Skeletal muscle satellite cell (primary cell): ENCODE measurements at regions not wholly inside any gene's neighbourhood (a gene's known extent, or its start where the extent isn't known, plus 50 kb on each side); places are given as distances from the start of the nearest gene placed in this dataset.

Source experiments
- H3K27me3 ChIP-seq: 2 replicates; pipeline ENCODE4 v1.7.0; 2013; ENCODE audit warnings: low read length; ENCODE audit not compliant: control insufficient read depth, insufficient read depth
- H3K36me3 ChIP-seq: 2 replicates; pipeline ENCODE4 v1.7.0; 2013; ENCODE audit warnings: mild to moderate bottlenecking, control low read depth, low read length; ENCODE audit not compliant: insufficient read depth
- H3K4me1 ChIP-seq: 2 replicates; pipeline ENCODE4 v1.7.0; 2013; ENCODE audit warnings: low read length; ENCODE audit not compliant: control insufficient read depth, insufficient read depth
- H3K4me2 ChIP-seq: 2 replicates; pipeline ENCODE4 v1.7.0; 2013; ENCODE audit warnings: mild to moderate bottlenecking, low read length
- H3K4me3 ChIP-seq: 2 replicates; pipeline ENCODE4 v1.7.0; 2013; ENCODE audit warnings: low read length
- H3K9ac ChIP-seq: 2 replicates; pipeline ENCODE4 v1.7.0; 2013; ENCODE audit warnings: mild to moderate bottlenecking, low read depth, low read length, moderate library complexity
- H3K9me3 ChIP-seq: replicated peaks from 2 replicates; pipeline ENCODE4 v1.7.0; 2013; ENCODE audit warnings: mild to moderate bottlenecking, control low read depth, low read length

GRCh38 chr1:228862542-228863505 lies 127.5 kb downstream of the RHOU start:
- Histone ChIP-seq H3K9ac (no peak overlapping the region), H3K4me1 (peaks cover 15% of the 10 kb centered on the region), H3K9me3 (no peaks in the 10 kb centered on the region), H3K4me2 (no peak overlapping the region), H3K4me3 (no peak overlapping the region), H3K27me3 (peaks cover 21% of the 10 kb centered on the region), H3K36me3 (no peaks in the 10 kb centered on the region)

DNA sequence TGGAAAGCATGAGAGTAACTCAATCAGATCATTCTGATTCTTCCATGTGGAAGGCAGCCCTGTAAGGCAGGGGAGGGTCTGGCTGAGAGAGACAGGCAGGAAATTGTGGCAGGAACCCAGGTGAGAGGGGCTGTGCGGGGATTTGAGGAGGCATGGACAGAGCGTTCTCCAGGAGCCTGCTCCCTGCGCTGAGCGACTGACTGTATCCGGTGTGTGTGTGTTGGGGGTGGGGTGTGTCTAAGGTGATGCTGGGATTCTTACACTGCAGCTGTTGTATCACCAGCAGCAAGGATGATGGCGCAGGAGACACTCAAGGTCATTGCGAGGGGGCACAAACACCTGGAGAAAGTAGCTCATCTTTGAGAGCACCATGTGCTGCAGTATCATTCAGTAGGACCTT lies 128.5 kb downstream of the RHOU start:
- Histone ChIP-seq H3K27me3 (peaks cover 29% of the 10 kb centered on the region), H3K4me1 (peaks cover 15% of the 10 kb centered on the region), H3K36me3 (no peaks in the 10 kb centered on the region), H3K9ac (no peak overlapping the region), H3K4me2 (no peak overlapping the region), H3K9me3 (no peaks in the 10 kb centered on the region), H3K4me3 (no peak overlapping the region)

GRCh38 chr1:228865627-228866330 lies 130.5 kb downstream of the RHOU start:
- Histone ChIP-seq H3K4me1 (peaks cover 10% of the 10 kb centered on the region), H3K9me3 (no peaks in the 10 kb centered on the region), H3K4me2 (no peak overlapping the region), H3K4me3 (no peak overlapping the region), H3K36me3 (no peaks in the 10 kb centered on the region), H3K27me3 (peaks cover 48% of the 10 kb centered on the region), H3K9ac (no peak overlapping the region)

DNA sequence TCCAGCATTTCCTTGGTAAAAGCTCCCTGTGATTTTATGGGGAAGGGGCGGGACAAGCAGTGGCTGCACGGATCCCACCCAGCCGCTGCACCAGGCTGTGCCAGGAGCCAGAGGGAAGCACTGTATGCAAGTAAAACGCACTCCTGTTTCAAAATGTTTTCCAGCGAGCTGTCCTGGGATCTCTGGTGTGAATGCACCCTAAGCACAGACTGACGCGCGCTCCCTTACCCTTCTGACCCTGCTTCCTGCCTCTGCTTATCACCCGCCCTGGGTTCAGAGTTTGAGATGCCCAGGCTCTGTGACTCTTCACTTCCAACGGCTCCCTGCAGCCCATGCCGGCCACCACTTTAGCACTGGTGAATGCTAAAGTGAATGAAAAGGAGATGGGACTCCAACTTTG lies 131.2 kb downstream of the RHOU start:
- Histone ChIP-seq H3K9ac (no peak overlapping the region), H3K27me3 (peaks cover 49% of the 10 kb centered on the region), H3K4me3 (no peak overlapping the region), H3K36me3 (no peaks in the 10 kb centered on the region), H3K4me2 (no peak overlapping the region), H3K9me3 (no peaks in the 10 kb centered on the region), H3K4me1 (peaks cover 5% of the 10 kb centered on the region)

- no peak overlapping the region for H3K4me3 ChIP-seq
- H3K9ac ChIP-seq = no peak overlapping the region
These were observed 132.1 kb downstream of the RHOU start for GRCh38 chr1:228867108-228867950.

DNA sequence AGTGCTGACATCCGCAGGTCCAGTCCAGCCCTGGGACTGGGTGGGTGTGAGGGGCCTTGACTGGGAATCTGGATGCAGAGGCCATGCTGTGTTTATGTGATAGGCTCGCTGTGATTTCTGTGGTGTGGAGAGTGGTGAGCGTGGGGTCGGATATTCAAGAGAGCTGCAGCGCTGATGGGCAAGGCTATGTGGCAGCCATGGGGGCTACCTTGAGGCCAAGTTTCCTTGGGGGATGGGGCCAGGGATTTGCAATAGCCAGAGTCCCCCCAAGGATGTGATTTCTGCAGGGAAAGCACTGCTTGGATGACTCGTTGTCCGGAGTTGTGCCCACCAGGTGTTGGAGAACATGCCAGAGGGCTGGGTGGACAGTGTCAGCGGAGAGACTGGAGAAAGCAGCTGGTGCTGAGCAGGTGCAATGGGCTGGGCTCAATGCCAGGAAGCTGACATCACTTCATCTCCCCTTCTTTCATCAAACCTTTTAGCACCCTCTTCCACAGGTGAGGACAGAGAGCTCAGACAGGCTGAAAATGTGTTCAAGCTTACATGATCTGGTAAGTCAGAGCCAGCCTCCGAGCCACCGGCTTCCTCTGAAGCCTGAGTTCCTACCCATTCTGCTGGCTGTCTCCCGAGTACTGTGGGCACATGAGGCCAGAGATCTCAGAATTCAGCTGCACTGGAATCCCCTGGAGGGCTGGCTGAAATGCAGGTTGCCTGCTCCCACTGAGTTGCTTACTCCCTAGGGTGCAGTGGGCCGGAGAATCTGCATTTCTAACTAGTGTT lies 132.9 kb downstream of the RHOU start:
- Histone ChIP-seq H3K9ac (no peak overlapping the region), H3K4me3 (no peak overlapping the region), H3K4me2 (no peak overlapping the region), H3K36me3 (no peaks in the 10 kb centered on the region), H3K4me1 (no peaks in the 10 kb centered on the region), H3K9me3 (no peaks in the 10 kb centered on the region), H3K27me3 (peaks cover 36% of the 10 kb centered on the region)

More at GRCh38 chr1:228867108-228867950, 132.1 kb downstream of the RHOU start:
- no peaks in the 10 kb centered on the region for H3K4me1 ChIP-seq
- H3K36me3 ChIP-seq = no peaks in the 10 kb centered on the region
- peaks cover 43% of the 10 kb centered on the region for H3K27me3 ChIP-seq
- H3K9me3 ChIP-seq = no peaks in the 10 kb centered on the region
- H3K4me2 ChIP-seq = no peak overlapping the region

DNA sequence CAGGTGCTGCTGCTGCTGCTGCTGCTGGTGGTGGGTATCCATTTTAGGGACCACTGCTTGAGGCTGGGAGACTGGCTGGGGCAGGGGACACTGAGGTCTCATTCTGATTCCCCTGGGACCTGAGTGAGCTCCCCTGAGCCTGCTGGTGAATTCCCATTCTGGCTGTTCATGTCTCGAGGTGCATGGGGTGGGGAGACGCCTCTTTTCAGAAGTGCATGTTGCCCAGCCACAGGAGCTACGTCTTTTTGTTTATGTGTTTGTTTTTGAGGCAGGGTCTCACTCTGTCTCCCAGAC lies 133.4 kb downstream of the RHOU start:
- Histone ChIP-seq H3K4me2 (no peak overlapping the region), H3K9me3 (no peaks in the 10 kb centered on the region), H3K9ac (no peak overlapping the region), H3K27me3 (peaks cover 35% of the 10 kb centered on the region), H3K4me1 (no peaks in the 10 kb centered on the region), H3K4me3 (no peak overlapping the region), H3K36me3 (no peaks in the 10 kb centered on the region)

DNA sequence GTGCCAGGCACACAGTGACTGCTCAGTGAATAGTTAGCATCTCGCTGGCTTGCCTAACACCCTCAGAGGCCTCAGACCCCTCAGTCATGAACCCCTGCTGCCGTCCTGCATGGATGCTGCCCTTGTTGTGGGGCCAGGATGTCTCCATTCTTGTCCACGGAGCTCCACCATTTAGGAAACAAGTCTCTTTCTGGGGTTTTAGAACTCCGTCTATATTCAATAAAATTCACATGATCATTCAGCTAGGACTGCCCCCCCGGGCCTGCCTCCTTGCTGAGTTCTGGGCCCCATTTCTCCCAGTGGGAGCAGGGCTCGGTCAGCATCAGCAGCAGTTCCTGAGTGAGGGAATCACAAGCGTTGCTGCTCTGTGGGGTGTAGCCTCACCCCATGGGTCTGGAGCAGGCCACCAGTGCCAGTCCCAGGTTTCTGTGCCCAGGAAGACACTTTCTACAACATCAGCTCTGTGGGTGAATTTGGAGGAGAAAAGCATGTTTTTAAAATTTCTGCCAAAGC lies 134.1 kb downstream of the RHOU start:
- Histone ChIP-seq H3K9ac (no peak overlapping the region), H3K4me2 (no peak overlapping the region), H3K27me3 (peaks cover 35% of the 10 kb centered on the region), H3K4me1 (no peaks in the 10 kb centered on the region), H3K36me3 (no peaks in the 10 kb centered on the region), H3K9me3 (no peaks in the 10 kb centered on the region), H3K4me3 (no peak overlapping the region)

DNA sequence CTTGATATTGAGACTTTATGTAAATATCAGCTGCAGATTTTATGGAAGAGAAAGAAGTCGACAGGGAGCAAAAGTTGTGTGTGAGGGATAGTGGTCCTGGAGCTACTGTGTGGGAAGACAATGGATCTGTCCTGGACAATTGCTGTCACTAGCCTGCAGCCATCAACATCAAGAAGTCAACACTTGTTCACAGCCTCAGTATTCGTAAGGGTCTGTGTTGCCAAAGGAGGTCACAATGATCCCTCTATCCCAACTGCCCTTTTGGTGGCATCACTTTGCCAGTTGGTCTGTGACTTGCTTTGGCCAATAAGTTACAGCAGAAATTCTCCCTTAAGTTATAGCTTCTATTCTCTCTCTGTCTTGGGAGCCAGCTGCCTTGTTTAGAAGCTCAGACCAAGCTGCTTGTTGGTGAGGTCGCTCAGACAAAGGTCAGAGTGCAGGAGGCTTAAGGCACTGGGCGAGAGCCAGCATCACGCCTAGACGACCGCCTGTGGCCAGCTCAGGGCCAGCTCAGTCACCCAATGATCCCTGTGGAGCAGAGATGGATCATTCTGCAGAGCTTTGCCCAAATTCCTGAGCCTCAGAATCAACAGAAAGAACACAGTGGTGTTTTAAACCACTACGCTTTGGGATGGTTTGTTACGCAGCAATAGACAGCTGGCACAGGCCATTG lies 134.9 kb downstream of the RHOU start:
- H3K27me3 ChIP-seq = peaks cover 41% of the 10 kb centered on the region
- no peak overlapping the region for H3K9ac ChIP-seq
- no peak overlapping the region for H3K4me2 ChIP-seq
- H3K36me3 ChIP-seq = no peaks in the 10 kb centered on the region
- H3K9me3 ChIP-seq = no peaks in the 10 kb centered on the region
- no peaks in the 10 kb centered on the region for H3K4me1 ChIP-seq
- no peak overlapping the region for H3K4me3 ChIP-seq

- no peaks in the 10 kb centered on the region for H3K9me3 ChIP-seq
- H3K4me3 ChIP-seq = no peak overlapping the region
- H3K4me1 ChIP-seq = no peaks in the 10 kb centered on the region
- peaks cover 54% of the 10 kb centered on the region for H3K27me3 ChIP-seq
- no peak overlapping the region for H3K9ac ChIP-seq
- H3K4me2 ChIP-seq = no peak overlapping the region
- no peaks in the 10 kb centered on the region for H3K36me3 ChIP-seq
These were observed 136.2 kb downstream of the RHOU start for GRCh38 chr1:228871314-228872061.
